Natural killer cell (primary cell): ENCODE measurements at regions not wholly inside any gene's neighbourhood (a gene's known extent, or its start where the extent isn't known, plus 50 kb on each side); places are given as distances from the start of the nearest gene placed in this dataset.

Experiments used
- ATAC-seq, 3 donors: fragments of 150-1000 bp in 2 of 3; fragments of 200-7000 bp in 1 of 3; cut with Tn5 transposase; 1 replicate in 1 of 3; 2 replicates in 2 of 3; pipeline ENCODE4 v1.10.0; 2021; ENCODE audit warnings: mild to moderate bottlenecking in 2 of 3, moderate library complexity in 2 of 3
- DNase-seq, 2 donors: peaks; one replicate each; pipeline versions ENCODE4 v3.0.0 to v3.0.0-alpha.2; 2013 to 2021; ENCODE audit warnings: mixed read lengths in 1 of 2
- H3K27ac ChIP-seq: one replicate; pipeline ENCODE4 v1.5.1; 2013; ENCODE audit warnings: mild to moderate bottlenecking, low read length
- H3K27me3 ChIP-seq: one replicate; pipeline ENCODE4 v1.6.1; 2013; ENCODE audit warnings: low read length; ENCODE audit not compliant: control insufficient read depth, insufficient read depth
- H3K36me3 ChIP-seq: one replicate; pipeline ENCODE4 v1.6.1; 2013; ENCODE audit warnings: low read length; ENCODE audit not compliant: control insufficient read depth, insufficient read depth
- H3K4me1 ChIP-seq: one replicate; pipeline ENCODE4 v1.6.1; 2013; ENCODE audit warnings: low read length; ENCODE audit not compliant: control insufficient read depth, insufficient read depth
- H3K4me3 ChIP-seq: one replicate; pipeline ENCODE4 v1.5.1; 2013; ENCODE audit warnings: low read length
- H3K9me3 ChIP-seq: one replicate; pipeline ENCODE4 v1.6.1; 2013; ENCODE audit warnings: low read length; ENCODE audit not compliant: control insufficient read depth, insufficient read depth
- H3K27ac Mint-ChIP-seq, 2 donors: one replicate each; pipeline ENCODE4 v1.8.0; 2022; ENCODE audit warnings: mild to moderate bottlenecking in 2 of 2, mixed read lengths in 2 of 2, moderate library complexity in 1 of 2
- H3K27me3 Mint-ChIP-seq, 2 donors: one replicate each; pipeline ENCODE4 v1.8.0; 2022; ENCODE audit warnings: low read depth in 2 of 2, mixed read lengths in 2 of 2
- H3K36me3 Mint-ChIP-seq: one replicate; pipeline ENCODE4 v1.8.0; 2022; ENCODE audit warnings: mixed read lengths
- H3K4me1 Mint-ChIP-seq, 2 donors: one replicate each; pipeline ENCODE4 v1.8.0; 2022; ENCODE audit warnings: mixed read lengths in 2 of 2
- H3K4me3 Mint-ChIP-seq: one replicate; pipeline ENCODE4 v1.8.0; 2022; ENCODE audit warnings: mild to moderate bottlenecking, moderate library complexity, mixed read lengths
- H3K9me3 Mint-ChIP-seq, 2 donors: one replicate each; pipeline ENCODE4 v1.8.0; 2022; ENCODE audit warnings: mixed read lengths in 2 of 2
- CTCF ChIP-seq: fragments of 200-600 bp; IDR thresholded peaks from one replicate; pipeline ENCODE4 v1.8.0; 2022; ENCODE audit warnings: antibody characterized with exemption
- WGBS: methylation state at CpG from one replicate; pipeline ENCODE4 v1.1.7; 2013; ENCODE audit warnings: missing lambda C conversion rate; ENCODE audit not compliant: insufficient coverage; 5-methylcytosine and 5-hydroxymethylcytosine counted together
- intact Hi-C: fragments of 100-400 bp; cut with micrococcal nuclease; formaldehyde crosslinking; loops from one replicate; pipeline ENCODE4 v1.14.2; 2022

DNA sequence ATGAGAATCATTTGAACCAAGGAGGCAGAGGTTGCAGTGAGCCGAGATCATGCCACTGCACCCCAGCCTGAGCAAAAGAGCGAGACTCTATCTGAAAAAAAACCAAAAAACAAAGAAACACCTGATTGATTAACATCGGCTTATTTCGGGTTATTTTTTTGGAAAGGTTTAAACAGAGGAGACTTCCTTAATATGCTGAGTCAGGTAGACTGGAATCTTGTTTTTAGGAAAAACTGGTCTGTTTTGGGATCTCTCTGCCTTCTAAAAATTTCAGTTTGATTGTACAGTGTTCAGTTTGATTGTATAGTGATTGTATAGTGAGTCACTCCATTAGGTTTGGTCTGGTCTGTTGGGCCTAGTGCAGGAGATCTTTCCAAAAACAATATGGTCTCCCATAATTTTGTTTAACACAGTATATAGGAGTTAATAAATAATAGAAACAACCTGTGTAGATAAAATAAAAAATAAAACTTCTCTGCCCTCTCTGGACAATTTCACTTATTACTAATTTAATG is 196.3 kb upstream of the CHRM3 start:
- Mint-ChIP-seq H3K9me3 (peaks cover 7 to 8% of the 10 kb centered on the region in 2 donors), H3K27ac (no peak overlapping the region), H3K36me3 (no peaks in the 10 kb centered on the region), H3K4me1 (no peaks in the 10 kb centered on the region), H3K27me3 (no peaks in the 10 kb centered on the region), H3K4me3 (no peak overlapping the region)
- H3K36me3 ChIP-seq, result no peaks in the 10 kb centered on the region
- no peaks in the 10 kb centered on the region for H3K9me3 ChIP-seq
- no peaks in the 10 kb centered on the region for H3K4me1 ChIP-seq
- no peak overlapping the region for H3K4me3 ChIP-seq
- WGBS, result 91% methylated on average over 4 of the region's 4 CpGs
- no peaks in the 10 kb centered on the region for H3K27me3 ChIP-seq
- ATAC-seq (no peak), DNase-seq (no peak)
- intact Hi-C loops, result no loop called here
- no peak overlapping the region for H3K27ac ChIP-seq
- TF ChIP-seq CTCF, result no peak

- no peak overlapping the region for H3K4me3 ChIP-seq
- no peaks in the 10 kb centered on the region for H3K27me3 Mint-ChIP-seq
- H3K27me3 ChIP-seq, result no peaks in the 10 kb centered on the region
- no peaks in the 10 kb centered on the region for H3K36me3 ChIP-seq
- 67% methylated on average over 1 of the region's 1 CpG for WGBS
- no peak for ATAC-seq
- H3K4me3 Mint-ChIP-seq, result no peak overlapping the region
- no peaks in the 10 kb centered on the region for H3K9me3 ChIP-seq
- H3K4me1 Mint-ChIP-seq, result no peaks in the 10 kb centered on the region
- no peak overlapping the region for H3K27ac ChIP-seq
- DNase-seq, result no peak
- H3K27ac Mint-ChIP-seq, result no peak overlapping the region
- H3K4me1 ChIP-seq, result no peaks in the 10 kb centered on the region
- no peaks in the 10 kb centered on the region for H3K36me3 Mint-ChIP-seq
- H3K9me3 Mint-ChIP-seq, result peaks cover 4 to 7% of the 10 kb centered on the region in 2 donors
- intact Hi-C loops, result no loop called here
- TF ChIP-seq CTCF, result no peak
These were observed 199.9 kb upstream of the CHRM3 start for GRCh38 chr1:239186487-239186886.

DNA sequence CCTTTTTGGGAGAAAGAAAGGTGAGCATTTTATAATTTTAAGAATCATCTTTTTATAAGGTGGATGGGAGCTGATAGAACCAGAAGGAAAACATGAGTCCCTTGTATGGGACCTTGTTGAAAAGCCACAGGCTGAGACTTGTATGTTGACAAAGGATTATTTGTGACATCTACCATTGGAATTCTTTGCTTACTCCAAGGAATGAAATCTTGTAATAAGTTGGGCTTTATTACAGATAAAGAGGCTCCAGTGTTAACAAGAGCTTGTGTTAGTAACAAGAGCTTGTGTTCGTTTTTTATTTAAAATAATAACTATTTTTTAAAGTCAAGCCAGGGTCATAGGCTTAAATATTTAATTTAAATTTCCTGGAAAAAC is 201.1 kb upstream of the CHRM3 start:
- no peak for TF ChIP-seq CTCF
- Mint-ChIP-seq H3K4me3 (no peak overlapping the region), H3K27ac (no peak overlapping the region), H3K27me3 (no peaks in the 10 kb centered on the region), H3K4me1 (no peaks in the 10 kb centered on the region), H3K36me3 (peaks cover 7% of the 10 kb centered on the region), H3K9me3 (peaks cover 8 to 11% of the 10 kb centered on the region in 2 donors)
- Histone ChIP-seq H3K4me3 (no peak overlapping the region), H3K36me3 (no peaks in the 10 kb centered on the region), H3K27me3 (no peaks in the 10 kb centered on the region), H3K27ac (no peak overlapping the region), H3K4me1 (no peaks in the 10 kb centered on the region), H3K9me3 (no peaks in the 10 kb centered on the region)
- intact Hi-C loops, result no loop called here
- no CpG with 5 or more reads among the region's 1 CpG for WGBS
- DNase-seq (no peak), ATAC-seq (no peak)

GRCh38 chr1:239184561-239185244 is 201.7 kb upstream of the CHRM3 start:
- H3K9me3 Mint-ChIP-seq, result peaks cover 10 to 11% of the 10 kb centered on the region in 2 donors

More at GRCh38 chr1:239184561-239185244, 201.7 kb upstream of the CHRM3 start:
- ATAC-seq (no peak), DNase-seq (no peak)
- no peaks in the 10 kb centered on the region for H3K36me3 ChIP-seq
- no peaks in the 10 kb centered on the region for H3K27me3 ChIP-seq
- H3K9me3 ChIP-seq, result no peaks in the 10 kb centered on the region
- no peak overlapping the region for H3K27ac Mint-ChIP-seq
- no peak overlapping the region for H3K27ac ChIP-seq
- peaks cover 7% of the 10 kb centered on the region for H3K36me3 Mint-ChIP-seq
- no peaks in the 10 kb centered on the region for H3K4me1 Mint-ChIP-seq
- H3K27me3 Mint-ChIP-seq, result no peaks in the 10 kb centered on the region
- no peaks in the 10 kb centered on the region for H3K4me1 ChIP-seq
- H3K4me3 Mint-ChIP-seq, result no peak overlapping the region
- no peak overlapping the region for H3K4me3 ChIP-seq
- intact Hi-C loops, result no loop called here
- TF ChIP-seq CTCF, result no peak
